ENCODE measurements at regions not wholly inside any gene's neighbourhood (a gene's known extent, or its start where the extent isn't known, plus 50 kb on each side); places are given as distances from the start of the nearest gene placed in this dataset.

DNA sequence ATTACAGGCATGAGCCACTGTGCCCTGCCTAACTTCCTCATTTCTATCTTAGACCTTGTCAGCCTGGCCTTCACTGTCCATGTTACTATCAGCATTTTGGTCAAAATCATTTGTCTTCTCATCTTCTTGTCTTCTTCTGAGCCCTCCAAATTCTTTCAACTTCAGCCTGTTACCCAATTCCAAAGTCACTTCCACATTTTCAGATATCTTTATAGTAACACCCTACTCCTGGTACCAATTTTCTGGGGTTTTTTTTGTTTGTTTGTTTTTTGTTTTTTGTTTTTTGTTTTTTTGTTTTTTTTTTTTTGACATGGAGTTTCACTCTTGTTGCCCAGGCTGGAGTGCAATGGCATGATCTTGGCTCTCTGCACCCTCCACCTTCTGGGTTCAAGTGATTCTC is 90.3 kb upstream of the LARP1 start:
- TF ChIP-seq EZH2phosphoT487 (IDR thresholded peaks at IDR 0.05; ENCODE audit: borderline replicate concordance, low read depth, low read length), result no peak
- TF ChIP-seq, protein P1, sequence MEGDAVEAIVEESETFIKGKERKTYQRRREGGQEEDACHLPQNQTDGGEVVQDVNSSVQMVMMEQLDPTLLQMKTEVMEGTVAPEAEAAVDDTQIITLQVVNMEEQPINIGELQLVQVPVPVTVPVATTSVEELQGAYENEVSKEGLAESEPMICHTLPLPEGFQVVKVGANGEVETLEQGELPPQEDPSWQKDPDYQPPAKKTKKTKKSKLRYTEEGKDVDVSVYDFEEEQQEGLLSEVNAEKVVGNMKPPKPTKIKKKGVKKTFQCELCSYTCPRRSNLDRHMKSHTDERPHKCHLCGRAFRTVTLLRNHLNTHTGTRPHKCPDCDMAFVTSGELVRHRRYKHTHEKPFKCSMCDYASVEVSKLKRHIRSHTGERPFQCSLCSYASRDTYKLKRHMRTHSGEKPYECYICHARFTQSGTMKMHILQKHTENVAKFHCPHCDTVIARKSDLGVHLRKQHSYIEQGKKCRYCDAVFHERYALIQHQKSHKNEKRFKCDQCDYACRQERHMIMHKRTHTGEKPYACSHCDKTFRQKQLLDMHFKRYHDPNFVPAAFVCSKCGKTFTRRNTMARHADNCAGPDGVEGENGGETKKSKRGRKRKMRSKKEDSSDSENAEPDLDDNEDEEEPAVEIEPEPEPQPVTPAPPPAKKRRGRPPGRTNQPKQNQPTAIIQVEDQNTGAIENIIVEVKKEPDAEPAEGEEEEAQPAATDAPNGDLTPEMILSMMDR (conservative IDR thresholded peaks at IDR 0.05; ENCODE audit: low read length), result no peak
- Histone ChIP-seq H3K9me3 (ENCODE audit: low read length) (peaks cover 17% of the 10 kb centered on the region), H3K36me3 (ENCODE audit: insufficient read depth, low read length) (no peaks in the 10 kb centered on the region), H3K4me3 (ENCODE audit: low read depth, low read length, poor library complexity, severe bottlenecking) (no peak overlapping the region), H3K4me1 (ENCODE audit: insufficient read depth, low read length, poor library complexity, severe bottlenecking) (peaks cover 7% of the 10 kb centered on the region), H3K4me2 (ENCODE audit: low read length) (no peak overlapping the region), H3K9me2 (ENCODE audit: insufficient read depth, low read length) (no peaks in the 10 kb centered on the region), H4K20me1 (ENCODE audit: insufficient read depth, low read length) (no peaks in the 10 kb centered on the region), H3K27ac (ENCODE audit: low read depth, low read length, poor library complexity, severe bottlenecking) (no peak overlapping the region), H3K79me2 (ENCODE audit: insufficient read depth, low read depth, low read length) (no peaks in the 10 kb centered on the region), H2AFZ (ENCODE audit: low read length) (no peak overlapping the region)
- ChIA-PET CTCF (ENCODE audit: unreplicated experiment) (interaction anchor here (0.6 kb wide), 1 partner anchor 73 kb away, joined by 3 read pairs; no protein-coding TSS in a partner anchor), POLR2A (no interaction called here)
- no TSS peak for BruUV-seq (replicated peaks)
- no peak for DNase-seq (ENCODE audit: low spot score)
- intact Hi-C loops (cut with micrococcal nuclease; ENCODE audit: unreplicated experiment), result no loop called here

DNA sequence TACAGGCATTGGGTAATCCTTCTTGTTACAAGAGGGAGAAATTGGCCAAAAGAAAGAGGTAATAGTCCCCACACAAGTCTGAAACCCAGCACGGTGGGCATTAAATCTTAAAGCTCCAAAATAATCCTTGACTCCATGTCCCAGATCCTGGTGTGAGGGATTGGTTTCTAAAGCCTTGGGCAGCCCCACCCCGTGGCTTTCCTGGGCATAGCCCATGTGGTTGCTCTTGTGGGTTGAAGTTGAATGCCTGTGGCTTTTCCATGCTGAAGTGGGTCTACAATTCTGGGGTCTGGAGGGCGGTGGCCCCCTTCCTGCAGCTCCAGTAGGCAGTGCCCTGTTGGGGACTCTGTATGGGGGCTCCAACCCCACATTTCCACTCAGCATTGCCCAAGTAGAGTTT is 91.8 kb upstream of the LARP1 start:
- Histone ChIP-seq H4K20me1 (ENCODE audit: insufficient read depth, low read length) (no peaks in the 10 kb centered on the region), H3K79me2 (ENCODE audit: insufficient read depth, low read depth, low read length) (no peaks in the 10 kb centered on the region), H3K9me3 (ENCODE audit: low read length) (peaks cover 17% of the 10 kb centered on the region), H3K9me2 (ENCODE audit: insufficient read depth, low read length) (no peaks in the 10 kb centered on the region), H3K36me3 (ENCODE audit: insufficient read depth, low read length) (no peaks in the 10 kb centered on the region), H3K4me3 (ENCODE audit: low read depth, low read length, poor library complexity, severe bottlenecking) (no peak overlapping the region), H2AFZ (ENCODE audit: low read length) (no peak overlapping the region), H3K4me1 (ENCODE audit: insufficient read depth, low read length, poor library complexity, severe bottlenecking) (peaks cover 7% of the 10 kb centered on the region), H3K4me2 (ENCODE audit: low read length) (no peak overlapping the region), H3K27ac (ENCODE audit: low read depth, low read length, poor library complexity, severe bottlenecking) (no peak overlapping the region)
- no peak for TF ChIP-seq EZH2phosphoT487 (IDR thresholded peaks at IDR 0.05; ENCODE audit: borderline replicate concordance, low read depth, low read length)
- TF ChIP-seq, protein P1 (conservative IDR thresholded peaks at IDR 0.05; ENCODE audit: low read length), result no peak
- intact Hi-C loops (cut with micrococcal nuclease; ENCODE audit: unreplicated experiment), result no loop called here
- BruUV-seq (replicated peaks), result no TSS peak
- POLR2A ChIA-PET, result interaction anchor here (0.6 kb wide), 1 partner anchor 16 kb away, joined by 3 read pairs; no protein-coding TSS in a partner anchor
- DNase-seq (ENCODE audit: low spot score), result no peak
- CTCF ChIA-PET (ENCODE audit: unreplicated experiment), result no interaction called here

DNA sequence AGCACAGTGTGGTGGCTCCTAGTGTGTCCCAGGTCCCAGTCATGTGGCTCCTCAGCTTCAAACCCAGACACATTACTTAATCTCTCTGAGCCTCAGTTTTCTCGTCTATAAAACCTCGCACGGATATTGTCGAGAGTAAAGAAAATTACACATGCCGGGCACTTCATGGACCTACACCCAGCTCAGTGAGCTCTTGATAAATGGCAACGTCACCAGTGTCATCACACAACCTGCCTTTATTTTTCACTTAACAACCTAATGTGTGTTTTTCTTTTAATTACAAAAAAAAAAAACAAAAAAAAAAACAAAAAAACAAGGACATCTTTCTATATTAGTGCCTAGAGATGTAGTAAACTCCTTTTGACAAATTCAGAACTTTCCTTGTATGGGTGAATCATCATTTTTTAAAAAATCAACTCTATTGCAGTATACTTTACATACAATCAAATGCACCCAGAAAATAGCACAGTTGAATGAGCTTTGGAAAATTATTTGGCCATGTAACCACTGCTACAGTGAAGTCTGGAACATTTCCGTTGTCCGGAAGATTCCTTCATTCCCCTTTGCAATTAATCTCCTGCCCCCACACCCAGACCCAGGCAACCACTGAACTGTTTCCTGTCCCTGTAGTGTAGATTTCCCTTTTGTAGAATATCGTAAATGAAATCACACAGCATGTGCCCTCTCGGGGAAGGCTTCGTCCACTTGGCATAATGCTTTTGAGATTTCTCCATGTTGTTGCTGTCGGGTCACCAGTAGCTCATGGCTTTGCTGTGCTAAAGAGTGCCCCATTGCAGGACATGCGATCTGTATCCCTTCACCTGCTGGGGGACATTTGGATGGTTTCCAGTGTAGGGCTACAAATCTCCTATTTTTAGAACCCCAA is 100.4 kb upstream of the LARP1 start:
- intact Hi-C loops (cut with micrococcal nuclease; ENCODE audit: unreplicated experiment), result loop anchor here (5.0 kb wide), 1 partner anchor 103 kb away; the partner anchor contains the start of gene LARP1
- no peak overlapping the region for H3K4me3 ChIP-seq (ENCODE audit: low read depth, low read length, poor library complexity, severe bottlenecking)
- no peaks in the 10 kb centered on the region for H3K79me2 ChIP-seq (ENCODE audit: insufficient read depth, low read depth, low read length)
- DNase-seq (ENCODE audit: low spot score), result no peak
- H2AFZ ChIP-seq (ENCODE audit: low read length), result peak overlapping the region; percentile 52; the same call in 1 of the 2 replicates
- H3K36me3 ChIP-seq (ENCODE audit: insufficient read depth, low read length), result no peaks in the 10 kb centered on the region
- ChIA-PET POLR2A (interaction anchor here (0.6 to 0.7 kb wide), 5 partner anchors 14 to 1587 kb away, joined by 3 to 5 read pairs (median 3); no protein-coding TSS in a partner anchor), CTCF (ENCODE audit: unreplicated experiment) (no interaction called here)
- peak overlapping the region; percentile 13; the same call in 1 of the 2 replicates for H3K4me2 ChIP-seq (ENCODE audit: low read length)
- no TSS peak for BruUV-seq (replicated peaks)
- no peaks in the 10 kb centered on the region for H3K4me1 ChIP-seq (ENCODE audit: insufficient read depth, low read length, poor library complexity, severe bottlenecking)
- no peak overlapping the region for H3K27ac ChIP-seq (ENCODE audit: low read depth, low read length, poor library complexity, severe bottlenecking)
- no peaks in the 10 kb centered on the region for H3K9me3 ChIP-seq (ENCODE audit: low read length)
- H3K9me2 ChIP-seq (ENCODE audit: insufficient read depth, low read length), result no peaks in the 10 kb centered on the region
- H4K20me1 ChIP-seq (ENCODE audit: insufficient read depth, low read length), result no peaks in the 10 kb centered on the region
- TF ChIP-seq, protein P1 (conservative IDR thresholded peaks at IDR 0.05; ENCODE audit: low read length), result no peak
- no peak for TF ChIP-seq EZH2phosphoT487 (IDR thresholded peaks at IDR 0.05; ENCODE audit: borderline replicate concordance, low read depth, low read length)

Measured in OCI-LY7 (cell line).